SK-N-SH treated with all-trans-retinoic acid at 6 μM for 48 hours (cell line): ENCODE measurements at regions not wholly inside any gene's neighbourhood (a gene's known extent, or its start where the extent isn't known, plus 50 kb on each side); places are given as distances from the start of the nearest gene placed in this dataset.
"Not testable (repeated sequence)": the region's sequence is repeated elsewhere in the genome, so short reads cannot be mapped to it uniquely, and the experiment has no call there.

Experiments
- CSDC2 ChIP-seq: fragments of 250-450 bp; sonication (Bioruptor Pico); IDR thresholded peaks from 2 replicates; pipeline ENCODE4 v1.5.0; 2020; ENCODE audit warnings: mild to moderate bottlenecking, moderate library complexity
- CSRNP3 ChIP-seq: fragments of 250-450 bp; sonication (Bioruptor Pico); IDR thresholded peaks from 2 replicates; pipeline ENCODE4 v1.5.1; 2021; ENCODE audit warnings: mild to moderate bottlenecking, moderate library complexity
- ESRRG ChIP-seq: fragments of 250-450 bp; sonication (Bioruptor Pico); IDR thresholded peaks from 2 replicates; pipeline ENCODE4 v1.6.1; 2021; ENCODE audit warnings: mild to moderate bottlenecking
- GLIS3 ChIP-seq: fragments of 250-450 bp; sonication (Bioruptor Pico); IDR thresholded peaks from 2 replicates; pipeline ENCODE4 v1.5.0; 2020; ENCODE audit warnings: mild to moderate bottlenecking, moderate library complexity
- OSR1 ChIP-seq: fragments of 250-450 bp; sonication (Bioruptor Pico); IDR thresholded peaks from 2 replicates; pipeline ENCODE4 v1.8.0; 2022; ENCODE audit warnings: moderate library complexity, mild to moderate bottlenecking, inconsistent platforms
- RARB ChIP-seq: fragments of 250-450 bp; sonication (Bioruptor Pico); IDR thresholded peaks from 2 replicates; pipeline ENCODE4 v1.8.0; 2021; ENCODE audit warnings: mild to moderate bottlenecking, moderate library complexity
- ZC3H10 ChIP-seq: fragments of 250-450 bp; sonication (Bioruptor Pico); IDR thresholded peaks from 2 replicates; pipeline ENCODE4 v1.5.1; 2021; ENCODE audit warnings: mild to moderate bottlenecking, moderate library complexity
- ZFP3 ChIP-seq: fragments of 250-450 bp; sonication (Bioruptor Pico); IDR thresholded peaks from 2 replicates; pipeline ENCODE4 v1.5.0; 2020; ENCODE audit warnings: mild to moderate bottlenecking, moderate library complexity
- ZFP30 ChIP-seq: fragments of 450-650 bp; formaldehyde crosslinking; IDR thresholded peaks from 2 replicates; pipeline ENCODE4 v1.5.0; 2022; ENCODE audit warnings: mild to moderate bottlenecking, moderate library complexity
- ZNF565 ChIP-seq: fragments of 450-650 bp; formaldehyde crosslinking; conservative IDR thresholded peaks from 2 replicates; pipeline ENCODE4 v1.5.0; 2020; ENCODE audit warnings: low read depth, mild to moderate bottlenecking, moderate library complexity
- ZNF70 ChIP-seq: fragments of 450-650 bp; formaldehyde crosslinking; IDR thresholded peaks from 2 replicates; pipeline ENCODE4 v1.5.0; 2020; ENCODE audit warnings: mild to moderate bottlenecking, moderate library complexity
- TF ChIP-seq, protein P1 (sequence below): fragments of 250-450 bp; sonication (Bioruptor Pico); IDR thresholded peaks from 2 replicates; pipeline ENCODE4 v1.5.1; 2020; ENCODE audit warnings: low read depth, mild to moderate bottlenecking, moderate library complexity
- TF ChIP-seq, protein P2 (sequence below): fragments of 250-450 bp; sonication (Bioruptor Pico); IDR thresholded peaks from 2 replicates; pipeline ENCODE4 v1.8.0; 2020; ENCODE audit warnings: mild to moderate bottlenecking, moderate library complexity, borderline replicate concordance

- TF ChIP-seq GLIS3 (CRISPR knock-in tag); ZFP3 (CRISPR knock-in tag); RARB (CRISPR knock-in tag); ZC3H10 (CRISPR knock-in tag); ZFP30; OSR1; ZNF565; ESRRG; CSDC2; ZNF70 (CRISPR knock-in tag); CSRNP3 (CRISPR knock-in tag): not testable (repeated sequence)
- TF ChIP-seq, protein P1, sequence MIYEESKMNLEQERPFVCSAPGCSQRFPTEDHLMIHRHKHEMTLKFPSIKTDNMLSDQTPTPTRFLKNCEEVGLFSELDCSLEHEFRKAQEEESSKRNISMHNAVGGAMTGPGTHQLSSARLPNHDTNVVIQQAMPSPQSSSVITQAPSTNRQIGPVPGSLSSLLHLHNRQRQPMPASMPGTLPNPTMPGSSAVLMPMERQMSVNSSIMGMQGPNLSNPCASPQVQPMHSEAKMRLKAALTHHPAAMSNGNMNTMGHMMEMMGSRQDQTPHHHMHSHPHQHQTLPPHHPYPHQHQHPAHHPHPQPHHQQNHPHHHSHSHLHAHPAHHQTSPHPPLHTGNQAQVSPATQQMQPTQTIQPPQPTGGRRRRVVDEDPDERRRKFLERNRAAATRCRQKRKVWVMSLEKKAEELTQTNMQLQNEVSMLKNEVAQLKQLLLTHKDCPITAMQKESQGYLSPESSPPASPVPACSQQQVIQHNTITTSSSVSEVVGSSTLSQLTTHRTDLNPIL (CRISPR knock-in tag): not testable (repeated sequence)
- TF ChIP-seq, protein P2, sequence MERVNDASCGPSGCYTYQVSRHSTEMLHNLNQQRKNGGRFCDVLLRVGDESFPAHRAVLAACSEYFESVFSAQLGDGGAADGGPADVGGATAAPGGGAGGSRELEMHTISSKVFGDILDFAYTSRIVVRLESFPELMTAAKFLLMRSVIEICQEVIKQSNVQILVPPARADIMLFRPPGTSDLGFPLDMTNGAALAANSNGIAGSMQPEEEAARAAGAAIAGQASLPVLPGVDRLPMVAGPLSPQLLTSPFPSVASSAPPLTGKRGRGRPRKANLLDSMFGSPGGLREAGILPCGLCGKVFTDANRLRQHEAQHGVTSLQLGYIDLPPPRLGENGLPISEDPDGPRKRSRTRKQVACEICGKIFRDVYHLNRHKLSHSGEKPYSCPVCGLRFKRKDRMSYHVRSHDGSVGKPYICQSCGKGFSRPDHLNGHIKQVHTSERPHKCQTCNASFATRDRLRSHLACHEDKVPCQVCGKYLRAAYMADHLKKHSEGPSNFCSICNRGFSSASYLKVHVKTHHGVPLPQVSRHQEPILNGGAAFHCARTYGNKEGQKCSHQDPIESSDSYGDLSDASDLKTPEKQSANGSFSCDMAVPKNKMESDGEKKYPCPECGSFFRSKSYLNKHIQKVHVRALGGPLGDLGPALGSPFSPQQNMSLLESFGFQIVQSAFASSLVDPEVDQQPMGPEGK (CRISPR knock-in tag): not testable (repeated sequence)
Measured at GRCh38 chr6:92219987-92220386, 1199.4 kb downstream of the EPHA7 start.
